K562 (cell line): ENCODE measurements at regions not wholly inside any gene's neighbourhood (a gene's known extent, or its start where the extent isn't known, plus 50 kb on each side); places are given as distances from the start of the nearest gene placed in this dataset.

Source experiments
- BRF1 ChIP-seq: IDR thresholded peaks from 3 replicates; pipeline ENCODE4 v1.6.1; 2011; ENCODE audit warnings: borderline replicate concordance, mild to moderate bottlenecking; ENCODE audit not compliant: insufficient read length; ENCODE audit errors: extremely low read depth
- ZNF143 ChIP-seq: sonication (generic); formaldehyde crosslinking; IDR thresholded peaks from 2 replicates; pipeline ENCODE4 v1.9.0; 2022; ENCODE audit warnings: mild to moderate bottlenecking, missing genetic modification reagents
- ZNF79 ChIP-seq: fragments of 250-450 bp; sonication (Bioruptor Pico); IDR thresholded peaks from 2 replicates; pipeline ENCODE4 v1.4.0; 2020; ENCODE audit warnings: low read depth, mild to moderate bottlenecking, moderate library complexity
- TF ChIP-seq, protein P1 (sequence below): fragments of 450-650 bp; conservative IDR thresholded peaks from 2 replicates; pipeline ENCODE4 v1.6.1; 2016; ENCODE audit warnings: missing genetic modification characterization, low read depth, mild to moderate bottlenecking, missing compliant biosample characterization, moderate library complexity

DNA sequence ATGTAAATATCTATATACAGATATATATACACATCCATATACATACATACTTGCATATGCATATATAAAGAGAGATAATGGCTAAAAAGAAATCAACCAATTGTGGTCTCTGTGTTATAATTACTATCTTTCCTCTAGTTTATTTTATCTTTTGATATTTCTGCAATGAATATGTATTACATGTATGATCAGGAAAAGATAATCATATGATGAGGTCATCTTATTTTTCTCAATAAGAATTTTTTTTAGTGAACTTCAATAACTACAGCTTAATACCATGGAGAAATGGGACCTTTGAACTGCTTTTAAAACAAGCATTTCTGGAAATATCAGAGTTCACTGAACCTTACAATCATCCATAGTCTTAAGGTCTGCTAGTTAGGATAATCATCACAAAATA is 158.0 kb downstream of the HNRNPD start:
- TF ChIP-seq, protein P1, sequence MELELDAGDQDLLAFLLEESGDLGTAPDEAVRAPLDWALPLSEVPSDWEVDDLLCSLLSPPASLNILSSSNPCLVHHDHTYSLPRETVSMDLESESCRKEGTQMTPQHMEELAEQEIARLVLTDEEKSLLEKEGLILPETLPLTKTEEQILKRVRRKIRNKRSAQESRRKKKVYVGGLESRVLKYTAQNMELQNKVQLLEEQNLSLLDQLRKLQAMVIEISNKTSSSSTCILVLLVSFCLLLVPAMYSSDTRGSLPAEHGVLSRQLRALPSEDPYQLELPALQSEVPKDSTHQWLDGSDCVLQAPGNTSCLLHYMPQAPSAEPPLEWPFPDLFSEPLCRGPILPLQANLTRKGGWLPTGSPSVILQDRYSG (tag) = no peak
- no peak for TF ChIP-seq BRF1
- TF ChIP-seq ZNF143 (CRISPR knock-in tag) = no peak
- no peak for TF ChIP-seq ZNF79 (CRISPR knock-in tag)
